OCI-LY3 (cell line): ENCODE measurements at regions not wholly inside any gene's neighbourhood (a gene's known extent, or its start where the extent isn't known, plus 50 kb on each side); places are given as distances from the start of the nearest gene placed in this dataset.

ENCODE experiments used
- EZH2phosphoT487 ChIP-seq: fragments of 200-600 bp; shearing (Covaris generic); IDR thresholded peaks from 2 replicates; pipeline ENCODE4 v1.6.1; 2018; ENCODE audit warnings: antibody characterized with exemption, mixed run types, low read depth
- TF ChIP-seq, protein P1 (sequence below): fragments of 200-600, 300-600 bp; sonication (generic); IDR thresholded peaks from 2 replicates; pipeline ENCODE4 v1.5.1; 2014; ENCODE audit warnings: antibody characterized with exemption, low read length, low read depth

DNA sequence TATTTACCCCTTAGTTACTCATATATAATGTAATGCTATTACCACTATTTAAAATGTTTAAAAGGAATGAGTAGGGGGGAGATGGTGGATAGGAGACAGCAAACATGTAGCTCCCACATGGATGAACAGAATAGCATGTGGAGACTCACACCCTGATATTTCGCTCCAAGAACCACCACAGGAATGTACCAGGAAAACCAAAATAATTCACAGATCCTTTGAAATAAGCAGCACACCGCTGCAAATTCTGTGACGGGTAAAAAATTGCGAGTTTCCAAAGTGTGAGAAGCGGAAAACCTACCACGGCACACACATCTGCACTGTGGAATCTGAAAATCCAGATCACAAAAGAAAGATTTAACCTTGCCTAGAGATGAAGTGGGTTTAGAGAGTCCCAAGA lies 428.2 kb downstream of the TLL1 start:
- TF ChIP-seq, protein P1, sequence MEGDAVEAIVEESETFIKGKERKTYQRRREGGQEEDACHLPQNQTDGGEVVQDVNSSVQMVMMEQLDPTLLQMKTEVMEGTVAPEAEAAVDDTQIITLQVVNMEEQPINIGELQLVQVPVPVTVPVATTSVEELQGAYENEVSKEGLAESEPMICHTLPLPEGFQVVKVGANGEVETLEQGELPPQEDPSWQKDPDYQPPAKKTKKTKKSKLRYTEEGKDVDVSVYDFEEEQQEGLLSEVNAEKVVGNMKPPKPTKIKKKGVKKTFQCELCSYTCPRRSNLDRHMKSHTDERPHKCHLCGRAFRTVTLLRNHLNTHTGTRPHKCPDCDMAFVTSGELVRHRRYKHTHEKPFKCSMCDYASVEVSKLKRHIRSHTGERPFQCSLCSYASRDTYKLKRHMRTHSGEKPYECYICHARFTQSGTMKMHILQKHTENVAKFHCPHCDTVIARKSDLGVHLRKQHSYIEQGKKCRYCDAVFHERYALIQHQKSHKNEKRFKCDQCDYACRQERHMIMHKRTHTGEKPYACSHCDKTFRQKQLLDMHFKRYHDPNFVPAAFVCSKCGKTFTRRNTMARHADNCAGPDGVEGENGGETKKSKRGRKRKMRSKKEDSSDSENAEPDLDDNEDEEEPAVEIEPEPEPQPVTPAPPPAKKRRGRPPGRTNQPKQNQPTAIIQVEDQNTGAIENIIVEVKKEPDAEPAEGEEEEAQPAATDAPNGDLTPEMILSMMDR, result no peak
- TF ChIP-seq EZH2phosphoT487, result no peak
